HG03045 (cell line): ENCODE measurements at regions not wholly inside any gene's neighbourhood (a gene's known extent, or its start where the extent isn't known, plus 50 kb on each side); places are given as distances from the start of the nearest gene placed in this dataset.
"Not testable (repeated sequence)": the region's sequence is repeated elsewhere in the genome, so short reads cannot be mapped to it uniquely, and the experiment has no call there.

Source experiments
- ATAC-seq: cut with Tn5 transposase; IDR thresholded peaks from one replicate; pipeline ENCODE4 v1.9.1; 2021; ENCODE audit warnings: mild to moderate bottlenecking, moderate library complexity; ENCODE audit not compliant: unreplicated experiment

DNA sequence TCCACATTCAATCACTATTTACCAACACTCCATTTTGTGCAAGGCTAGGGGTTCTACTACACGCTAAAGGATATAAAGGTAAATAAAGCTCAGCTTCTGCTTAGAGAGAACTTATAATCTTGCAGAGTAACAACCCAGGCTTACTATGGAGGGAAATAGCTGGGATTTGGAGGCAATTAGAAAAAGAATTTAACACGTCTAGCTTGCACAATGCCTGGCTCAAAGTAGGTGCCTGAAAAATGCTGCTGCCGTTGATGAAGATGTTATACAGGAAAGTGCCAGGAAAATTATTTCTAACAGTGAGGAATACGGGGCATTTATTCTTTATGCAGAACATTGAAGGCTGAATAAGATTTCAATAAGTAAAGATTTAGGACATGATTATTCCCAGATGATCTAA lies 214.2 kb downstream of the KITLG start:
- no peak for ATAC-seq

DNA sequence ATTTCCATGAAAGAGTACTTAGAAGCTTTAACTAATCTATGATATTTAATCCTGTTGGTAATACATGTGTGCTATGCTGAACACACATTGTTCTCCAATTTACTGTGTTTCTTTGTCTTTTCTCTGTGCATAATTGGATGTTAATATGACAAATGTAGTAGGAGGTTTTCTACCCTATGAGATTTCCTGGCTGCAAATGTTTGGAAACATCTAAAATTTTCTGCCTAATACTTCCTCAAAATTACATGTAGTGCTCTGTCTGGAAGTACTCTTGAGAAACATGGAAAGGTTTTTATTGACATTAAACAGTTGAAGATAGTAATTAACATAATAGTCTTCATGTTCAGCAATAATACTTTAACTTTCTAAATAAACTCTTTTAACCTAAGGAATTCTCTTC lies 213.0 kb downstream of the KITLG start:
- ATAC-seq = no peak

DNA sequence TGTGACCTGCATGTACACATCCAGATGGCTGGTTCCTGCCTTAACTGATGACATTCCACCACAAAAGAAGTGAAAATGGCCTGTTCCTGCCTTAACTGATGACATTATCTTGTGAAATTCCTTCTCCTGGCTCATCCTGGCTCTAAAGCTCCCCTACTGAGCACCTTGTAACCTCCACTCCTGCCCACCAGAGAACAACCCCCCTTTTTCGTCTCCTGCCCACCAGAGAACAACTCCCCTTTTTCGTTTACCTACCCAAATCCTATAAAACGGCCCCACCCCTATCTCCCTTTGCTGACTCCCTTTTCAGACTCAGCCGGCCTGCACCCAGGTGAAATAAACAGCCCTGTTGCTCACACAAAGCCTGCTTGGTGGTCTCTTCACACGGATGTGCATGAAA lies 212.2 kb downstream of the KITLG start:
- not testable (repeated sequence) for ATAC-seq

DNA sequence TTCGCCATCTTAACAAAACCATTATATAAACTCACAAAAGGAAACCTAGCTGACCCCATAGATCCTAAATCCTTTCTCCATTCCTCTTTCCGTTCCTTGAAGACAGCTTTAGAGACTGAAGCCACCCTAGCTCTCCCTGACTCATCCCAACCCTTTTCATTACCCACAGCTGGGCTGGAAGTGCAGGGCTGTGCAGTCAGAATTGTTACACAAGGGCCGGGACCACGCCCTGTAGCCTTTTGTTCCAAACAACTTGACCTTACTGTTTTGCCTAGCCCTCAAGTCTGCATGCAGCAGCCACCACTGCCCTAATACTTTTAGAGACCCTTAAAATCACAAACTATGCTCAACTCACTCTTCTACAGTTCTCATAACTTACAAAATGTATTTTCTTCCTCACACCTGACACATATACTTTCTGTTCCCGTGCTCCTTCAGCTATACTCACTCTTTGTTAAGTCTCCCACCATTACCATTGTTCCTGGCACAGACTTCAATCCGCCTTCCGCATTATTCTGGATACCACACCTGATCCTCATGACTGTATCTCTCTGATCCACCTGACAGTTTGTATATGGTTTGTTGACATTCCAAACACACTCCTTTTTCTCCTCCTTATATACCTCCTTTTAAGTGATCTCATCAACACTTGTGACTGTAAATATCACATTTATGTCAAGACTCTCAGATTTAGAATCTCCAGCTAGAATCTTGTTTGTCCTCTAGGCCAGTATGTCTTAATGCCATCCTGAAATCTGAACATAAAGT lies 208.7 kb downstream of the KITLG start:
- ATAC-seq = no peak

DNA sequence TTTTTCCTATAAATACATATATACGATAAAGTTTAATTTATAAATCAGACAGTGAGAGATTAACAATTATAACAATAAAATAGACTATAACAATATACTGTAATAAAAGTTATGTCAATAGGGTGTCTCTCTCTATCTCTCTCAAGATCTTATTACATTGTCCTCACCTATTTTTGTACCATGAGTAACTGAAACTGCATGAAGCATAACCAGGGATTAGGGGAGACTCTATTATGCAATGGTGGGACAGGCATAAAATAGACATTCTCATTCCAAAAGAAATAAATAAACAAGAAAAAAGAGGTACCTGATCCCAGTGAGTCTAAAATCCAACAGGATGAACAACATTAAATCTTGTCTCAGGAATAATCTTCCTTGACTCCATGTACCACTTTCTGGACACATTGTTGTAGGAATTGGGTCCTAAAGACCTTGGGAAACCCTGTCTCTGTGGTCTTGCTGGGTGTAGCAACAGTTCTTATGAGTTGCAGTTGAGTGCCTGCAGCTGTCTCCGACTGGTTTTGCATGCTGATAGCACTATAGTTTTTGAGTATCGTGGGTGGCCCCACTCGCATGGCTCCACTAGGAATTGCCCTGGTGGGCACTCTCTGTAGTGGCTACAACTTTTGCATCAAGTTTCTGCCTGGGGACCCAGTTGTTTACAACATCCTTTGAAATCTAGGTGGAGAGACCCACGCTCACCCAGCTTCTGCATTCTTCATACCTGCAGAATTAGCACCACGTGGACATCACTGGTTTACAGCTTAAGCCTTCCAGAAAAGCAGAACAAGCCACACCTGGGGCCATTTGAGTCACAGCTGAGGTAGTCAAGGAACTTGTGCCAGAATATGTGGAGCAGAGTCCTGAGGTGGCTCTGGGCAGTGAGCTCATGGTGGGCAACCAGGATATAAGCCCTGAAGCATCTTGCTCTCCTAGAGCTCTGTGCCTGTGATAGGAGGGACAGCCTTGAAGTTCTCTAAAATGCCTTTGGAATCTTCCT lies 204.7 kb downstream of the KITLG start:
- no peak for ATAC-seq

DNA sequence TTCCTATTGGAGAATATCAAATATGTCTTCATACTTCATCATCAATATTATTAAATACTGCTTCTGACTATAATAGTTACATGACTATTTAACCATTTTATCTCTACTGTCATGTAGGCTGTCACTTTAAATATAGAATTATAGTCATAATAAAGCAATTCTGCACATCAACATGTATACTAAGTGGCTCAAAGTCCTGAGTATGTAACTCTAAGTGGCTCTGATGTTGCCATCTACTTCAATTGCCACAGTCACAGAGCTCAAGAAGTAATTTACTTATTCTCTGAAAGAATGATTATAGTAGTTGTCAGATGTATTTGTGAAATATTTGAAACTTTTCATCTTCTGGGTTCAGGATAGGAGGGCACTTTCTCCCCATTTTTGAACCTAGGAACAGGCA lies 202.3 kb downstream of the KITLG start:
- no peak for ATAC-seq

DNA sequence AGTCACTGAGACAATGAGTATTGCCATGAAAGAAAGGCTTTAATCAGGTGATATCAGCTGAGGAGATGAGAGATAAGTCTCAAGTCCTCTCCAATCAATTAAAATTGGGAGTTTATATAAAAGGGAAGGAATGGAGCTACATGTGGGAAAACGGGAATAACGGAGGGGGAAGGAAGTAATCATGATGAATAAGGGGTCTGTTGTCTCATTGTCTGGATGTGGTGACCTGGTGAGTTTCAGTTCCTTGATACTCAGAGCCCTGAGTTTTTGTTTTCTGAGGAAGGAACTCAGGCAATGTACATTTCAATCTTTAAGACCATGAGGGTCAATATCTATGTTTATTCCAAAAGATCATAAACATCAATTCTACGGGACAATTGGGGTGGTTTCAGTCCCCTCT lies 198.8 kb downstream of the KITLG start:
- no peak for ATAC-seq

DNA sequence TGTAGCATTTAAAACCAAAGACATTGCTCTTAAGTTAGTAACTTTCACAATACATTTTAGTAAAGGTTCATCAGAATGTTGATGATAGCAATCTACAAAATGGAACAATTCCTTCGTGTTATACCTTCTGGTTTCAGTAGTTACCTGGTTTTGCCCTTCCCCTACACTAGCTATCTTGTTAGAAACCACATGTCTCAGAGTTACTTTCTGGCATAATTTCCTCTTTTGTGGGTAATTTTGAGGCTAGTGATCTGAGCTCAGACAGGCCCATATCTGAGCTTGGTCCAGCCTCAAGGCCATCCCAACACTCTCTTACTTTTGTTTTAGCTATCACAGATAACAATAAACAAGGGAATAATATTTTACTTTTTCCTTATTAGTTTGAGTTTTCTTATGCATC lies 196.9 kb downstream of the KITLG start:
- no peak for ATAC-seq

DNA sequence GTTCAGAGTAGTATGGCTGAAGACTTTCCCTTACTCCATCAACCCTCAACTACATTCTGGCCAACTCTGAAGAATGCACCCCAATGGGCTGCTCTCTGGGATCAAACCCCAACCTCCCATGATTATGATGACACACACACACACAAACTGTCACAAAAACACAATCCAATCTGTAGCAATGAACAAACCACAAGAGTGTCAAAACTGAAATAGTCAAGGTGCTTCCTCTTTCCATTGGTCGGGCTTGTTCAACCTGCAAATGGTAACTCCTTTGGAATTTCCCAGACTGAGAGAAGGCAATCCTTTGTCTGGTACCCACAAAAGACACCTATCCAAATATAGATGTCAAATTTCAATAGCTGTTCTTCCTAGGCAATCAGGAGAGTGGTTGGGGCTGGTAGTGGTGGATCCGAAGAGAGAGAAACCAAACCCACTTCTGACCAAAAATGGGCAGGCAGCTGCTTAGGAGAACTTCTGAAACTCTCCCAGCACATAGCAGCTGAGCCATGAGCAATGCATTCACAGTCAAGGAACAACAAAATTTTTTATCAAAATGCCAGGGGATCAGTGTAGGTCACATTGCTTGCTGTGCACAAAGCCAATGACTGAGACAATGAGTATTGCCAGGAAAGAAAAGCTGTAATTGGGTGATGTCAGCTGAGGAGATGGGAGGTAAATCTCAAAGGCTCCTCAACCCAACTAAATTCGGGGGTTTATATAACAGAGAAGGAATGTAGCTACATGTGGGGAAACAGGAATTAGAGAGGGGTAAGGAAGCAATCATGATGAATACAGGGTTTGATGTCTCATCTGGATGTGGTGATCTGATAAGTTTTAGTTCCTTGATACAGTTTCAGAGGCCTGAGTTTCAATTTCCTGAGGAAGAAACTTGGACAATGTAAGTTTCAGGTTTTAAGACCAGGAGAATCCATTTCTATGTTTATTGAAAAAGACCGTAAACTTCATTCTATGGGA lies 191.4 kb downstream of the KITLG start:
- peak; percentile 61 for ATAC-seq

DNA sequence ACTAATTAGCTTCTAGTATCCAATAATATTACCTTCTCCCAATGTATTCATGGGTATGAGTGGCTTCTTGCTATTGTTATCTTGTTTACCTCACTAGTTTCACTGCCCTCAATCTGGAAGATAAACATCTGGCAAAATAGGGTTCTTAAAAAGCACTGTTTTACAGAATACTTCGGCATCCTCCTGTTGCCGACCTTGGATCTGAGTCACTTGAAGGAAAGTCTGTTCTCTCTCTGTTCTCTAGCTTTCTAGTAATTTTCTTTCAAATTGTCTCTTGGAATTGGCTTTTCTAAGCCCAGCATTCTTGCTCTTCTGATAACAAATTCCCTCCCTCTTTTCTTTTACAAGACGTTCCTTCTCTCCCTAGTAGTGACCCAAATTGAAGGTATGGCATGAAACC lies 189.5 kb downstream of the KITLG start:
- no peak for ATAC-seq

DNA sequence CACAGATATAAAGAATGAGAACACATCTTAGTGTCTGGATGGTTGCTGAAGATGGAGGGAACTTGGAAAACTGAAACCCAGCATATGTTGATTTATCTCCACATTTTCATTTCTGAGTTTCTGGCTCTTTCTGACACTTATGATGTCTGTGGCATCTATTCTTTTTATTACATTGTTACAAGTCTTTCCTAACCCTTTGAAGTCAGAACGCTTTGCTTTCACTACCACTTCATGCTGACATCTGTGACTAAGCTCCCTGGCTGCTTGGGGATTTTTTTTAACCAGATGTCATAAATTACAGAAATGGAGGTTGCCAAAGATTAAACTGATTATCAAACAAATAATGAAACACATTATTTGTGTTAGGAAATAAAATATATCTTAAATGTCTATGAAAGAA lies 188.7 kb downstream of the KITLG start:
- ATAC-seq = peak; percentile 47

DNA sequence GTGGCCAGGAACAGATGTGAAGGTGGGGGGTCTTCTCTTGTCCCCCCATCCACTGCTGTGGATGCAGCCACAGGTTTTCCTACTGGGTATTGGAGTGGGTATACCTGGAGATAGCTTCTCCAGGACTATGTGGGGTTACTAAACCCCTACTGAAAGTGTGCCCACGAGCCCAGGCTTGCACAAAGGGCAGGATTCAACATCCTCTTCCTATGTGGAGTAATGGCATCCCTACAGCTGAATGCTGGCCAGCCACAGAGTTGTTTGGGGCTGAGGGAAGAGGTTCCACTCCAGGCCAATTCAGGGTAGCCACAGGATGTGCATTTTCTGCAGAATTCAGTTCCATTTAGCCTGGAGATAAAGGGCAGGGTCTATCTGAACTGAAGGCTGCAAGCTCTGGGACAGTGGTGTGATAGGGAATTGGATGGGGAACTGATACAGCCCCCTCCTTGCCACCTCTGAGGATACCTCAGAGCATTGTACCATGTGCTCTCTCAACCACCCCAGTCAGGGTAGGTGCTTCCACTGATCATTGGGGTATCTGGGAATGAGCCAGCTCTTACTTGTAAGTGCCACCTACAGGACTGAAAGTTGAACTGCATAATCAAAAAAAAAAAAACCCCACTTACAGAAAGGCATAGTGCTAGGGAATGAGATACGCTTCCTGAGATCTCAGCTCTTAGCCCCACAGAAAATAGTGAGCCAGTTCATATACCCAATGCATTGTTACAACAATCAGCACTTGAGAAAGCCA lies 187.1 kb downstream of the KITLG start:
- no peak for ATAC-seq

DNA sequence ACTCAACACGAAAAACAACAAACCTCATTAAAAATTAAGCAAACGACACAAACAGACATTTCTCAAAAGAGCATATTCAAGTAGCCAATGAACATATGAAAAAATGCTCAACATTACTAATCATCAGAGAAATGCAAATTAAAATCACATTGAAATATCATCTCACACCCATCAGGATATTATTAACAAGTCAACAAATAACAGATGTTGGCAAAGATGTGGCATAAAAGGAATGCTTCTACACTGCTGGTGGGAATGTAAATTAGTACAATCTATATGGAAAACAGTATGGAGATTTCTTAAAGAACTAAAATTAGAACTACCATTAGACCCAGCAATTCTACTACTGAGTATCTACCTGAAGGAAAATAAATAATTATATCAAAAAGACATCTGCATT lies 182.2 kb downstream of the KITLG start:
- ATAC-seq = no peak

DNA sequence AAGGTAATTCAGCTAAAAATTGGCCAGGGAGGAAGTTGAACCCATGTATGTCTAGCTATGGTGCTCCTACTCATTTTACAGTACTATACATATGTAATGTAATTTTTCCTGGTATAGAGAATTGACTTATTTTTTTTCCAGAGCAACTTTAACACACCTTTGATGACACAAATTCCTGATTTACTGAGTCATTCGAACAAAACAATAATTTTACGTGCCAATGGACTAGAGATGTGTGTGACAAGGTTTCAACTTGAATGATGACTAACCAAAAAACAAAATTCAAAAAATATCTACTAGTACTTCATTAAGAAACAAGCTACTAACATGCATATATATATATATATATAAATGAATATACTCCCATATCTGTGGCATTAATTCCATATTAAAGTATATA lies 180.5 kb downstream of the KITLG start:
- no peak for ATAC-seq

DNA sequence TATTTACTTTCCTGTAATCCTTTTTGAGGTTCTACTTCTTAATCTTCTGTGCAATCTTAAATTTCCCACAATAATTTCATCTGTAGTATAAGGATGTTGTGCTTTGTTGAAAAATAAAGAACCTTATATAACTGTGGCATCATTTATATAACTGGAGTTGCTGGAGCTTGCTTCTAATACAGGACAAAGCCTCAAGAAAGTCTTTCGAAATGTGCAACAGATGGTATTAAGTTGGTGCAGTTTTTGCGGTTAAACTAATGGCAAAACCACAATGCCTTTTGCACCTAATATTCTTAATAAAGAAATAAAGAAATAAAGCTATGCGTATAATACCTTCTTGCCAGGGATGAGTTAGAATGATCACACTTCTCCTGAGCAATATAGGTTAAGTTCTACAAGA lies 180.0 kb downstream of the KITLG start:
- ATAC-seq = no peak

DNA sequence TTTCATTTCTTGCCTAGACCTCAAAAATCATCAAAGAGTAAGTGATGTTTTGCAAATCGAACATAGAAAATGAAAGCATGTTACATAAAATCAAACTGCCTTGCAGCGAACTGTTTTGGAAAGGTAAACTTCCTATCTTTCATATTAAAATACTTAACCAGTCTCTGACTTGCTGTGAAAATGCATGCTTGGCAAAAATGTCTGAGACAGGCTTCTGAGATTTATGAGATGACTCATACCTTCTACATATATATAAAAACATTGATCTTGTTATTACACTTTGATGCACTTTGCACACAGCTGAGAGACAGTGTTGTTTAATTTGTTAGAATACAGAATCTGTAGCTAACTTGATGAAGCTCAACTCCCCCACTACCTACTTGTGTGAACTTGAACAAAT lies 179.1 kb downstream of the KITLG start:
- ATAC-seq = no peak

DNA sequence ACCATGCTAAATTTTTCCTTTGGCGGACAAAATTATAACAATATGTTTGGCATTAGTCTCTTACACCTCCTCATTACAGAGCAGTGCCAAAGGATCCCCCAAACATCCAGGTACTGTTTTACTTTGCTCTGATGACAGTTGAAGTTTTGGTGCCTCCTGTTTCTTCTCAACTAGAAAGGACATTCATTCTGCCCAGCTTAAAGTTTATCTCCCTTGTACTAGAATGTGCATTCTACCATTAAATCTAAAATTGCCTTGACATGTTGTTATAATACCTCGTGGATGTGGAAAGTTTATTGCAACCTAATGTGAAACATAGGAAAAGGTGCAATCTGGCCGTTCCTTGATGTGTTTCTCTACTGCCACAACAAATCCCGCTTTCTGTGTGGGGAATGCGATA lies 173.4 kb downstream of the KITLG start:
- ATAC-seq = no peak

DNA sequence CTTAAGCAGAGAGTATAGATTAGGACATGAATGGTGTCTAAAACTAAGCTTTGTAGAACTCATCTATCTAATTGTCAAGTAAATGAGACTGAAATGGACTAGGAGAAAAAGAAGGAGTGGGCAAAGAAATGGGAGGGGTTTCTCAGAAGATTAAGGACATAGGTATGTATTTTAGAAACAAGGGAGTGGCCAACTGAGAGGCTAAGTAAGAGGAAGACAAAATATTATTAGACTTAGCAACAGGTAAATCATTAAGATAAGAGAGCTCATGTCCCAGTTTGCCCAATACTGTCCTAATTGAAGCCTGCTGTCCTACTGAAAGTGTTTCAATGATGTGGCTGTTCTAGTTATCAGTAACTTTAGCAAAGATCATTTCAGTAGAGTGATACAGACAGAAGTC lies 171.4 kb downstream of the KITLG start:
- no peak for ATAC-seq

DNA sequence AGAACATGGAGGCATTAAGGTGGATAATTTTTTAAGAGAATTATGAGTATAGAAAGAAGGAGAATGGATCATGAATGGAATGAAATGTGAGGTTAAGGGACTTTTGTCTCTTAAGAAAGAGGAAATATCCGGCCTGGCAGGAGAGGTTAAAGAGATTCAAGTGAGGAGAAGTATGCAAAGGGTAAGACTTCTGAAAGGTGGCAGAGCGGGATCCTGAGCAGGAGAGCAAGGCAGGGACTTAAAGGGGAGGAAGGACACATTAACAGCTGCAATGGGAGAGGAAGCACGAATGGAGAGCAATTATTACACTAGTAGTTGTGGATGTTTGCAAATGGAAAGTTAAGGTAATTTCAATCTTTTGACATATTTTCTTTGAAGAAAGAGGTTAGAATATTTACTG lies 171.0 kb downstream of the KITLG start:
- no peak for ATAC-seq

DNA sequence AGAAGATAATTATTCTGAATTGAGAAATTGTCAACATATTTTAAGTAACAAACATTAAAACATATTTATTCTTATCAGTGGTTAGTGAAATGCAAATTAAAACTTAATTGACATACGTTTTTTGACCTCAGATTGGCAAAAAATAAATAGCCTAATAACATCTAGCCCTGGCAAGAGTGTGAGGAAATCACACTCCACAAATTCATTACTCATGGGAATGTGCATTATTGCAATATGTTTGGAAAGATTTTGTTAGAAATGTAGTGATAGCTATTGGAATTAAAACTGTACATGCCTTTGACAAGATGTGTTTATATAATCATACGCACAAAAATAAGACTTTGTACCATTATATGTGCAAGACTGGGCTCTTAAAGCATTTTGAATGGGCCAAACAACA lies 168.6 kb downstream of the KITLG start:
- ATAC-seq = no peak
